OCI-LY1 (cell line): ENCODE measurements at regions not wholly inside any gene's neighbourhood (a gene's known extent, or its start where the extent isn't known, plus 50 kb on each side); places are given as distances from the start of the nearest gene placed in this dataset.

Experiments used
- H2AFZ ChIP-seq: fragments of 200-600 bp; sonication (generic), shearing (Covaris generic); 2 replicates; pipeline ENCODE4 v1.6.0; 2014; ENCODE audit warnings: antibody characterized with exemption, mild to moderate bottlenecking, low read length
- H3F3A ChIP-seq: fragments of 200-600 bp; sonication (generic), shearing (Covaris generic); 2 replicates; pipeline ENCODE4 v1.6.0; 2014; ENCODE audit warnings: mild to moderate bottlenecking, antibody characterized with exemption, low read length, moderate library complexity; ENCODE audit not compliant: insufficient read depth
- H3K27ac ChIP-seq: fragments of 200-600 bp; sonication (generic); 2 replicates; pipeline ENCODE4 v1.5.1; 2014; ENCODE audit warnings: low read length, mixed run types, mild to moderate bottlenecking, low read depth; ENCODE audit not compliant: poor library complexity, severe bottlenecking
- H3K27me3 ChIP-seq: fragments of 200-600 bp; sonication (generic); 2 replicates; pipeline ENCODE4 v1.6.0; 2014; ENCODE audit warnings: antibody characterized with exemption, mild to moderate bottlenecking, low read length, moderate library complexity; ENCODE audit not compliant: insufficient read depth
- H3K36me3 ChIP-seq: fragments of 200-600 bp; sonication (generic); 2 replicates; pipeline ENCODE4 v1.6.1; 2014; ENCODE audit warnings: mild to moderate bottlenecking, antibody characterized with exemption, low read length, moderate library complexity, mixed read lengths; ENCODE audit not compliant: insufficient read depth
- H3K4me1 ChIP-seq: fragments of 200-600 bp; sonication (generic); 2 replicates; pipeline ENCODE4 v1.5.1; 2014; ENCODE audit warnings: mild to moderate bottlenecking, low read length, moderate library complexity; ENCODE audit not compliant: insufficient read depth, severe bottlenecking
- H3K4me2 ChIP-seq: fragments of 200-600 bp; sonication (generic), shearing (Covaris generic); 2 replicates; pipeline ENCODE4 v1.6.1; 2014; ENCODE audit warnings: low read length
- H3K4me3 ChIP-seq: fragments of 200-600 bp; sonication (generic); 2 replicates; pipeline ENCODE4 v1.5.1; 2014; ENCODE audit warnings: low read length, low read depth, mild to moderate bottlenecking, mixed read lengths; ENCODE audit not compliant: poor library complexity, severe bottlenecking
- H3K79me2 ChIP-seq: fragments of 200-600 bp; shearing (Covaris generic); 2 replicates; pipeline ENCODE4 v1.6.1; 2016; ENCODE audit warnings: mixed run types, low read length, mixed read lengths; ENCODE audit not compliant: insufficient read depth
- H3K9ac ChIP-seq: fragments of 200-600 bp; sonication (generic), shearing (Covaris generic); 2 replicates; pipeline ENCODE4 v1.6.1; 2014; ENCODE audit warnings: mild to moderate bottlenecking, low read length, mixed read lengths
- H3K9me2 ChIP-seq: fragments of 200-600 bp; sonication (generic), shearing (Covaris generic); 2 replicates; pipeline ENCODE4 v1.6.1; 2014; ENCODE audit warnings: low read depth, mild to moderate bottlenecking, low read length, mixed read lengths
- H3K9me3 ChIP-seq: fragments of 200-600 bp; shearing (Covaris generic); 2 replicates; pipeline ENCODE4 v1.6.1; 2014; ENCODE audit warnings: low read length, mixed read lengths
- H4K20me1 ChIP-seq: fragments of 200-600 bp; sonication (generic), shearing (Covaris generic); 2 replicates; pipeline ENCODE4 v1.6.0; 2016; ENCODE audit warnings: mild to moderate bottlenecking, low read length; ENCODE audit not compliant: insufficient read depth
- EZH2 ChIP-seq: fragments of 200-600 bp; sonication (generic), shearing (Covaris generic); IDR thresholded peaks from 2 replicates; pipeline ENCODE4 v1.8.0; 2017; ENCODE audit warnings: borderline replicate concordance, mixed run types, mild to moderate bottlenecking, antibody characterized with exemption, low read length, moderate library complexity, mixed read lengths
- TF ChIP-seq, protein P1 (sequence below): fragments of 200-600 bp; sonication (generic), shearing (Covaris generic); IDR thresholded peaks from 2 replicates; pipeline ENCODE4 v1.5.1; 2017; ENCODE audit warnings: mild to moderate bottlenecking, antibody characterized with exemption, low read length, moderate library complexity, mixed read lengths

DNA sequence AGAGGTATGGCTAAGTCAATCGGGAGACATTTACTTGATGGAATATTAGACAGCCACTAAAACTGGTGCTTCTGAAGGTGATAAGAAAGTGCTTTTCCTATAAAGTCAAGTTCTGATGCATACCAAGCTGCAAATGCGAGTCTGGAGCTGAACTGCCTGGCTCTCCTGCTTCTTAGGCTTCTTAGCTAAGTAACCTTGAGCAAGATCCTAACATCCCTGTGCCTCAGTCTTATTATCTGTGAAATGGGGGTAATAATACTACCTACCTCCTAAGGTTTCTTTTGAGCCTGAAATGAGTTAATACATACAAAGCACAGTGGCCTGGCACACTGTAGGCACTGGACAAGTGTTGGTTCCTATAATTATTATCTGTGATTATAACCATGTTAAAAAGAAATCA, 64.5 kb downstream of the ZIC5 start:
- no peak overlapping the region for H2AFZ ChIP-seq
- no peaks in the 10 kb centered on the region for H3K4me1 ChIP-seq
- no peaks in the 10 kb centered on the region for H3K9me3 ChIP-seq
- H3K9me2 ChIP-seq: no peaks in the 10 kb centered on the region
- TF ChIP-seq EZH2: no peak
- TF ChIP-seq, protein P1, sequence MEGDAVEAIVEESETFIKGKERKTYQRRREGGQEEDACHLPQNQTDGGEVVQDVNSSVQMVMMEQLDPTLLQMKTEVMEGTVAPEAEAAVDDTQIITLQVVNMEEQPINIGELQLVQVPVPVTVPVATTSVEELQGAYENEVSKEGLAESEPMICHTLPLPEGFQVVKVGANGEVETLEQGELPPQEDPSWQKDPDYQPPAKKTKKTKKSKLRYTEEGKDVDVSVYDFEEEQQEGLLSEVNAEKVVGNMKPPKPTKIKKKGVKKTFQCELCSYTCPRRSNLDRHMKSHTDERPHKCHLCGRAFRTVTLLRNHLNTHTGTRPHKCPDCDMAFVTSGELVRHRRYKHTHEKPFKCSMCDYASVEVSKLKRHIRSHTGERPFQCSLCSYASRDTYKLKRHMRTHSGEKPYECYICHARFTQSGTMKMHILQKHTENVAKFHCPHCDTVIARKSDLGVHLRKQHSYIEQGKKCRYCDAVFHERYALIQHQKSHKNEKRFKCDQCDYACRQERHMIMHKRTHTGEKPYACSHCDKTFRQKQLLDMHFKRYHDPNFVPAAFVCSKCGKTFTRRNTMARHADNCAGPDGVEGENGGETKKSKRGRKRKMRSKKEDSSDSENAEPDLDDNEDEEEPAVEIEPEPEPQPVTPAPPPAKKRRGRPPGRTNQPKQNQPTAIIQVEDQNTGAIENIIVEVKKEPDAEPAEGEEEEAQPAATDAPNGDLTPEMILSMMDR: no peak
- no peaks in the 10 kb centered on the region for H3K79me2 ChIP-seq
- H3K9ac ChIP-seq: no peak overlapping the region
- no peaks in the 10 kb centered on the region for H3K36me3 ChIP-seq
- H3K4me3 ChIP-seq: no peak overlapping the region
- H3K27ac ChIP-seq: no peak overlapping the region
- no peaks in the 10 kb centered on the region for H3F3A ChIP-seq
- no peaks in the 10 kb centered on the region; the same call in 1 of the 2 replicates for H3K27me3 ChIP-seq
- no peak overlapping the region for H3K4me2 ChIP-seq
- H4K20me1 ChIP-seq: no peaks in the 10 kb centered on the region

DNA sequence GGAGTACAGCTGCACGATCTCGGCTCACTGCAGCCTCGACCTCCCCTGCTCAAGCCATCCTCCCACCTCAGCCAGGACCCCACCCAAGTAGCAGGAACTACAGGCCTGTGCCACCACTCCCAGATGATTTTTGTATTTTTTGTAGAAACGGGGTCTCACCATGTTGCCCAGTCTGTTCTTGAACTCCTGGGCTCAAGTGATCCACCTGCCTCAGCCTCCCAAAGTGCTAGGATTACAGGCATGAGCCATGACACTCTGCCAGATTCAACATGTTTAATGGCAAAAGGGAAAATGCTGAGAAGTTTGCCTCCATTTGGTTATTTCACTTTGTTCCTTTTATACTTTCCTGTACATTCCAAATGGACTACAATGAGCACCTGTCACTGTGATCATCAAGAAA, 65.8 kb downstream of the ZIC5 start:
- H3K9me3 ChIP-seq: no peaks in the 10 kb centered on the region
- H3K9me2 ChIP-seq: no peaks in the 10 kb centered on the region
- H3K27me3 ChIP-seq: no peaks in the 10 kb centered on the region; the same call in 1 of the 2 replicates
- no peaks in the 10 kb centered on the region for H3K36me3 ChIP-seq
- no peaks in the 10 kb centered on the region for H3K79me2 ChIP-seq
- H3K4me3 ChIP-seq: no peak overlapping the region
- no peaks in the 10 kb centered on the region for H4K20me1 ChIP-seq
- H3F3A ChIP-seq: no peaks in the 10 kb centered on the region
- H3K4me2 ChIP-seq: no peak overlapping the region
- no peak overlapping the region for H3K9ac ChIP-seq
- H2AFZ ChIP-seq: no peak overlapping the region
- H3K4me1 ChIP-seq: no peaks in the 10 kb centered on the region
- no peak for TF ChIP-seq EZH2
- TF ChIP-seq, protein P1: no peak
- no peak overlapping the region for H3K27ac ChIP-seq

DNA sequence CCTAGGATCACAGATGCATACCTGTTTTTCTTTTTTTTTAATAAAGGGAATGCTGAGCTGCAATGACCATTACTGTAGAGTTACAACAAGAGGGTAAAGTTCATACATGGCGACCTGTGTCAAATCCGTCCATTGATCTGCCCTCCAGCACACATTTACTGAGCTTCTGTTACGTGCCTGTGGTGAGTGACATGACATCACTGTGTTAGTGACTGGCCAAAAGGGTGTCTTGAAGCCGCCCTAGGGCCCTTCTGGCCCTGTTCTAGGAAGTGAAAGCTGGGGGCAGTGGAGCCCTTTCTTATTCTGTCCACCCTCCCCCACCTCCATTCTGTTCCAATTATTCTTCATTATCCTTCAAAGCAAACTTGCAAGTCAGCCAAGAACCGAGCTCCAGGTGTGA, 66.3 kb downstream of the ZIC5 start:
- Histone ChIP-seq H3K27me3 (no peaks in the 10 kb centered on the region; the same call in 1 of the 2 replicates), H3K9ac (no peak overlapping the region), H3K79me2 (no peaks in the 10 kb centered on the region), H3K4me3 (no peak overlapping the region), H3K4me1 (no peaks in the 10 kb centered on the region), H3K36me3 (no peaks in the 10 kb centered on the region), H2AFZ (no peak overlapping the region), H3K4me2 (no peak overlapping the region), H3F3A (no peaks in the 10 kb centered on the region), H3K9me2 (no peaks in the 10 kb centered on the region), H4K20me1 (no peaks in the 10 kb centered on the region), H3K9me3 (no peaks in the 10 kb centered on the region), H3K27ac (no peak overlapping the region)
- TF ChIP-seq, protein P1: no peak
- TF ChIP-seq EZH2: no peak
